GM18498 (cell line): ENCODE measurements at regions not wholly inside any gene's neighbourhood (a gene's known extent, or its start where the extent isn't known, plus 50 kb on each side); places are given as distances from the start of the nearest gene placed in this dataset.
"Not testable (repeated sequence)": the region's sequence is repeated elsewhere in the genome, so short reads cannot be mapped to it uniquely, and the experiment has no call there.

Source experiments
- ATAC-seq: cut with Tn5 transposase; IDR thresholded peaks from one replicate; pipeline ENCODE4 v1.9.1; 2021; ENCODE audit warnings: mild to moderate bottlenecking, moderate library complexity; ENCODE audit not compliant: unreplicated experiment

DNA sequence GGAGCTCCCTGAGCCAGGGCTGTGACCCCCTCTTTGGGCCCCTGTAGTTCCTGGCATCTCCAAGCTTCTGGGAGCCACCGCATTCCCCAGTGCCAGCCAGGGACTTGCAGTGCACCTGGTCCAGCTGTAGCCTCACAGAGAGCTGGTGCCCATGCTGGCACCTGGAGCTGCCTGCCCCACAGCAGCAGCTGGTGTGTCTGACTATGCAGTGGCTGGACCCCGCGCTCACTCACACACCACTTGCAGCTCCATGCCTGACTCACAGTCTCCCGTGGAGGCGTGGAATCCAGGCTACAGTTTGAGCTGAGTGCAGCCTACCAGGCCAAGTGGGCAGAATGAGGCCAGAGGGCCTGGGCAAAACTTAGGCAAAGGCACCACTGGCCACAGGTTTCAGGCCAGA is 102.2 kb upstream of the NAMPT start:
- no peak for ATAC-seq

DNA sequence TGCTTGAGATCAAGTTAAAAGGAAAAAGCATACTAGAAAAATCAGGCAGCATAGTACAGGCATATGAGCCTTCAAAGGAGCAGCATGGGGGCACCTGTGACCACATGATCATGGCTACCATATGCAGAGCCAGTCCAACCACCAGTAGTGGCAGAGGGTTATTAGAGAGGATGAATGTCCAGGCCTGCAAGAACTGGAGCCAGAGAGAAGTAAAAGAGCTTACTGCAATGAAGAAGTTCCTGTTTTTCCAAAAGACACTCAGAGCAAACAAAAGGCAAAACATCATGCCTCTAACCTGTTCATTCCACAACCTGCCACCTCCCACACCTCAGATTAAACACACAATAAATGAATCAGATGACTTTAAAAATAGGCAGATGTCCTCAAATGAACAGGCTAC is 99.6 kb upstream of the NAMPT start:
- ATAC-seq = no peak

DNA sequence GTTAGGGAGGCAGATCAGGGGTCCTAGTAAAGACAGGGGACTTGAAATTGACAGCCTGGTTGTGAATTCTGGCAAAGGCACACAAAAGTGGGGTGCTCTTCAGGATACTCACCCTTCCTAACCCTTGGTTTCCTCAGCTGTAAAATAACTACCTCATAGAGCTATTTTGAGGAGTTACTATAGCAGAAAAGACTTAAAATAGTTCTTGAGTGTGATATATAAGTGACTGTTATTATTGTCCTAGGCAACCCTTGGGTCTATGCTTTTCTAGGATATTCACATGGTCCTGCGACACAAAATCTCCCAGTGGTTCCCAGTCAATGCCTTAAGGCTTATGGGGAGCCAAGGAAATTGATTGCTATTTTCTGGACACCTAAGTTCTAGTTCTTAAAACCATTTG is 98.1 kb upstream of the NAMPT start:
- ATAC-seq = no peak

- ATAC-seq = no peak
Observed at GRCh38 chr7:106382129-106382528, 97.3 kb upstream of the NAMPT start.

DNA sequence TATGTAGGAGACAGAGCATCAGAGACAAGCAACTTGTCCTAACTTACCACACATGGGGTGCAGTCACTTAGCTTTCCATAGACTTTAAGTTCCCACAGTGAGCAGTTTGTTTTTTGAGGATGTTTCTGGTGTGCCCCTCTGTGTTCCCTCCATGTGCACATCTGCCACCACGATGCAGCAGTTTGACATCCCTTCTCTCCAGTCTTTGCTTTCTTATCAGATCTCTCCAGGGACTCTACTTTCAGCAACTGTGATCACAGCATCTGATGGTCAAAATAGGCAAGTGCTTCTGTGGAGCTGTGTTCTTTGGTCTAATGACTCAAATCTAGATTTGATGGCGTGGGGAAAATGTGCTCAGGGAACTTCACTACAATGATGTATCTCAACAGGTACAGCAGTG is 96.5 kb upstream of the NAMPT start:
- ATAC-seq = no peak

GRCh38 chr7:106377847-106378361 is 93.1 kb upstream of the NAMPT start:
- no peak for ATAC-seq

- no peak for ATAC-seq
Observed at GRCh38 chr7:106376026-106376799, 91.4 kb upstream of the NAMPT start.

- no peak for ATAC-seq
Observed at GRCh38 chr7:106375499-106375898, 90.7 kb upstream of the NAMPT start.

DNA sequence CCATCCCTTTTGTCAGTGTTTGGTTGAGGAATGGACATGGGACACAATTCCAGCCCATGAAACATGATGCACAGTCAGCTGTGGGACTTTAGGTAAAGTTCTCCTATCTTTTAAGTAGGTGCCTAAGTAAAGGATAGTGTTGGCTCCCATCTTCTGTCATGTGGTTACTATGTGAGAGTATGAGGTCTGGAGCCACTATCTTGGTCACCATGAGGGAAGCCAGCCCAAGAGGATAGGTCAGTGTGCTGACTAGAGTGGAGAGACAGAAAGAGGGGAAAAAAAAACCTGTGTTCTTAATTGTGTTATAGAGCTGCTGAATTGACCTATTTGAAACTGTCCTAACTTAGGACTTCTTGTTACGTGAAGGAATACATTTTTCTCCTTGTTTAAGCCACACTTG is 89.7 kb upstream of the NAMPT start:
- no peak for ATAC-seq

DNA sequence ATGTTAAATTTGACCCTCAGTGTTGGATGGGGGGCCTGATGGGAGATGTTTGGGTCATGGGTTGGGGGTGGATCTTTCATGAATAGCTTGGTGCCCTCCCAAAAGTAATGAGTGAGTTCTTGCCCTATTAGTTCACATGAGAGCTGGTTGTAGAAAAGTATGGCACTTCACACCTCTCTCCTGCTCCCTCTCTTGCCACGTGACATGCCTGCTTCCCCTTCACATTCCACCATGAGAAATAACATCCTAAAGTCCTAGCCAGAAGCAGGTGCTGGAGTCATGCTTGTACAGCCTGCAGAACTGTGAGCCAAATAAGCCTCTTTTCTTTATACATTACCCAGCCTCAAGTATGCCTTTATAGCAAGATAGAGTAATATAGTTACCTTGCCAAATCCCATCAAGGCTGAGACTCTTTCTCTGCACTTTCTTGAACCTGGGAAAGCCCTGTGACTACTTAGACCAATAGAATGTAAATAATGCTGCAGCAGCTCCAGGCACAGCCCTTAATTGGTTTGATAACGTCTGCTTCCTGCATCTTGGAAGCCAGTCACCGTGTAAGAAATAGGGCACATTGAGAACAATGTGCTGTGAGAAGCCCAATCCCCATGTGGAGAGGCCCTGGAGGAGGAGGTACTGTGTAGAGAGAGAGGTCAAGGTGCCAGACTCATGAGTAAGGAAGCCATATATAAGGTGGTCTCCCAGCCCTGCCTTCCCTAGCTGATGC is 88.0 kb upstream of the NAMPT start:
- no peak for ATAC-seq

DNA sequence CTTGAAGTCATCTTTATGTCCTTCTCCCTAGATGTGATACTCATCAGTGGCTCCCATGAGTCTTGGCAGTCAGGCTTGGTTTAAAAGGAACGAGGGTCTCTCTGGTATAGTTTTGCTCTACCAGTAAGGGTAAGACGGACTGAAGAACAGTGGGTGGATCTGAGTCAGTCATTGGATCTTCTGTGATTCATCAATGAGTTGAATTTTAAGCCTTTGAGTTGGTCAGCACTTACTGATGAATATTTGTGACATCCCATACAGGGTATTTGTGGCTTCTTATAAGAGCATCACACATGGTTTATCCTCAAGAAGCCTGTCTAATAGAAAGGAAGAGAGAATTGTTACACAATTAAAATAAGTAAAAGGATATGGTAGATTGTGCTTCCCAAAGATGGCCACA is 87.3 kb upstream of the NAMPT start:
- ATAC-seq = no peak

DNA sequence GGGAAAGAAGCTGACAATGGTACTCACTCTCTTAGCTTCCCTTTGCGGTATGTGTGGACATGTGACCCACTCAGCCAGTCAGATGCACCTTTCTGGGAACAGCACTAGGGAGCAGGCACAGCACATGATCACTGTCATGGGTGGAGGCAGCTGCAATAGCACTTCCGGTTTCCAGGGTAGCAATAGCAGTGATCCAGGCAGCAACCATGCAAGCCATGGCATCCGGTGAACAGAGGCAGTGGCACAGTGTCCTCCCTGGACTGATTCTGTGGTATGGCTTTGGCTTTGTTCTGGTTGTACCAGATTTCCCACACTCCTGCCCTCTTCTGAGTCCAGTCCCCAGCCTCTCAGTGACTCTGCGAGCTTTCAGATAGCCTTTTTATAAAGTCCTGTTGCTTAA is 86.8 kb upstream of the NAMPT start:
- ATAC-seq = no peak

GRCh38 chr7:106370542-106370941 is 85.8 kb upstream of the NAMPT start:
- no peak for ATAC-seq

DNA sequence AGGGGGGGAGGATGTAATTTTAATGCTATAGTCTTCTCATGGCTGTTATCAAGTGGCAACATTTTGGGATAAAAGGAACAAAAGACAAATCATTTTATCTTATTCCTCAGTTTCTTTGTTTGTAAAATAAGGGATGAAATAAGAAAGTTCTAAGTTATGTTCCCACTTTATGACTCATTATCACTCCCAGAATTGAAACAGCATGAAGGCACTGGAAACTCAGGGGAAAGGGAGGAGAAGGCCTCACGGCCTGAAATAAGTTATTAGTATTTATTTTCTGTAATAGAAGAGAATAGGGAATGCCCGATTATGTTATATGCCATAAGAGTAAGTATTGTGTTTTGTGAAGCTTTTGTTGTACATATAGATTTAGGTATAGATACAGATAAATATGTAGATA is 85.0 kb upstream of the NAMPT start:
- no peak for ATAC-seq

DNA sequence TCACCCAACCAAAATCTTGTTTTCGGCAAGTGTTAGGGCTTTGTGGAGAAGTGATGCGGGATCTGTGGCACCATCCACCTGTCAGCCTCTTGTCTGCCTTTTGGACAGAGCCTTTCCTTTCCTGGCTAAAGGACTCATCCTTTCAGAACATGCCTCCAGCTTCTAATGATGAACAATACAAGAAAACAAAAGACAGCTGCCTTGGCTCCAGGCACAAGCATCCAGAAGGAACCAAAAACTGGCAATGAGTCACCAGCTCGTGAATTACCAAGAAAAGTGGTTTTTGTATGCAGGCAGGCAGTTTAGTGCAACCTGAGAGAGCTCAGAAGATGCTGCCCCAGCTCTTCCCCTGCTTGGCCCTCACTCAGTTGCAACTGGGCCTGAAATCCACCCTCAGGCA is 84.6 kb upstream of the NAMPT start:
- ATAC-seq = no peak

- no peak for ATAC-seq
Observed at GRCh38 chr7:106367664-106368063, 82.9 kb upstream of the NAMPT start.

DNA sequence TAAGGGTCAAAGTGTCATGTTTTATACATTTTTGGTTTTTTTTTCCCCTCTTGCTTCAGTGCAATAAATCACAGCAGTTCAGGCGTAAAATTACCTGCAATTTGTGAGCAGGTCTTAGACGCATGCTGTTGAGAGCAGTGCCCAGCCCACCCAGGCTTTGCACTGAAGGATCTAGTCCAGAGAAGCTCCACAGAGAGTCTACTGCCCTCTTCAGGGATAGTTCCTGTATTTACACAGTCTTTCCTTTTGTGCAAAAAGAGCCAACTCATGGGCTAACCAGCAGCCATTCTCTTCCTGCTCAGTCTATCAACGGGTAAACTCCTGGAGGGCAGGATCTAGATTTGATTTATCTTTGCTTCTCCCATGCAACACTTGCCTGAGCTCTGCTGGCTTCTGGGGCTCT is 82.2 kb upstream of the NAMPT start:
- ATAC-seq = no peak

DNA sequence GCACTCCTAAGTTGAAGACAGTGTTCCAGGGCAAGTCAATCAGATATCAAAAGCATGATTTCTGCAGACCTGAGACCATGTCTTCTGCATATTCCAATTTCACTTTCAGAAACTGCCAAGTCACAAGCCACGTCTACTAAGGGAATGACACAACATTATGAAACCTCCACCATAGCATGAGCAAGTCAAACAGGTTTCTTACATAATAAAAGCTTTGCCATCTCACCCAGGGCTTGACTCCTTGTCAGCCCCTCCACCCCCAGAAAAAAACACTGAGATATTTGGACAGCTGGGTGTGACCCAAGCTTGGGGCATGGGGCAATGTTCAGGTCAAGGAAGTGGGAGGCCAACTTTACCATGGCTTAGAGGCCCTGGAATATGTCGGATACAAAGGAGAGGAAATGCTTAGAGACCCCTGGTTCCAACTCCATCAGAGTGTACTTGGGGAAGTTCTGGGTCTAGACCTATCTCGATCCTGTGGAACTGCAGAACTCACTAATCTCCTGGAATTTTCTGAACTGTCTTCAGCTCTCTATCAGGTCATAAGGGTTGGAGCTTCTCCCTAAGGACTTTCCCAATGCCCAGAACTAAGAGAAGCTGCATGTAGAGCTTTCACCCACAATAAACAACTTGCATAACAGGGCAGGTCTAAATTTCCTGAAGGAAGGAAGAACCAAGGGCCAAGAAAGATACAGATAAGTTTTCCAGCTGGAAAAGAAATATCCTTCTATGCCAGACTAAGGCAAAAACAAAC is 80.6 kb upstream of the NAMPT start:
- peak; percentile 94 for ATAC-seq

DNA sequence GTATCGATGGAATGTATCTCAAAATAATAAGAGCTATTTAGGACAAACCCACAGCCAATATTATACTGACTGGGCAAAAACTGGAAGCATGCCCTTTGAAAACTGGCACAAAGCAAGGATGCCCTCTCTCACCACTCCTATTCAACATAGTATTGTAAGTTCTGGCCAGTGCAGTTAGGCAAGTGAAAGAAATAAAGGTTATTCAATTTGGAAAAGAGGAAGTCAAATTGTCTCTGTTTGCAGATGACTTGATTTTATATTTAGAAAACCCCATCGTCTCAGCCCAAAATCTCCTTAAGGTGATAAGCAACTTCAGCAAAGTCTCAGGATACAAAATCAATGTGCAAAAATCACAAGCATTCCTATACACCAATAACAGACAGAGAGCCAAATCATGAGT is 77.7 kb upstream of the NAMPT start:
- not testable (repeated sequence) for ATAC-seq

DNA sequence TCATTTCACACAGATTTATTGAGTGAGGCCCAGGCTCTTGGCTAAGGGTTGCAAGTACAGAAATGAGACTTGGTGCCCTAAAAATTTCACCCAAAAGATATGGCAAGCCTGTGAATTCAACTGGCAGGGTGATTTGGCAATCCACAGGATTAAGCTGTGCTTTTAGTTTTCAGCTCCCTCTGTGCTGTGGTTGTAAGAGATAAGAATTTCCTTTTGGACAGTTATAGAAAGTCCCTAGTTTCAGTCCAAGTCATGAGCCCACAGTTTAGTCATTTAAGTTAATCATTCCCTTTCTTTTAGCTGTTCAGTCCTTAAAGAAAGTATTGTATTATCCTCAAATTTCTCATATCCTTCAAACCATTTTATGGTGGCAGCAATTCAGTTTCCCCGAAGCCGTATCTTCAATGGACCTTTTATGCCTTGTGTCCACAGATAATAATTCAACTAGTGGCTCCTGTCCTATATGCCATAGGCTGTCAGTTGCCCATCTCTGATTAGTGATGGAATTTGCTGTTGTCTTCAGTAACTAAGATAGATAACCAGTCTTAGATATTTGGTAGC is 73.4 kb upstream of the NAMPT start:
- ATAC-seq = peak; percentile 54

DNA sequence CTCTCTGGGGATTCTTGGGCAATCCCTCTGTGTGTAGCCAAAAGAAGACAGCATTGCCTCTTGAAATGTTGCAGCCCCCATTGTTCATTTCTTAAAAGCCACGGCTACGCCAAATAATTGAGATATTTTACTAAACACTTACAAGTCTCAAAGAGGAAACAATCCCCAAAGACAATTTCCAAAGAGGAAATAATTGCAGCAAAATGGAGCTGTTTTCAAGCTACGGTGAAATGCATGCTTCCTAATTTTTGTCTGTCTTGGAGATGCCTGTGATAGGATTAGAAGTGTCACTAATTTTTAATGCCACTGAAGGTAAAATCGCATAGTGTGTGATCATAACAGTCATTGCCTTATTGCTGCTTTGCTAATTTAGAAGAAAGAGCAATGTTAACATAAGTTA is 72.9 kb upstream of the NAMPT start:
- ATAC-seq = no peak
